GM19238 (cell line): ENCODE measurements at regions not wholly inside any gene's neighbourhood (a gene's known extent, or its start where the extent isn't known, plus 50 kb on each side); places are given as distances from the start of the nearest gene placed in this dataset.

ENCODE experiments used
- DNase-seq: peaks from one replicate; pipeline ENCODE4 v3.0.0; 2011; ENCODE audit warnings: low spot score; ENCODE audit not compliant: insufficient read length

DNA sequence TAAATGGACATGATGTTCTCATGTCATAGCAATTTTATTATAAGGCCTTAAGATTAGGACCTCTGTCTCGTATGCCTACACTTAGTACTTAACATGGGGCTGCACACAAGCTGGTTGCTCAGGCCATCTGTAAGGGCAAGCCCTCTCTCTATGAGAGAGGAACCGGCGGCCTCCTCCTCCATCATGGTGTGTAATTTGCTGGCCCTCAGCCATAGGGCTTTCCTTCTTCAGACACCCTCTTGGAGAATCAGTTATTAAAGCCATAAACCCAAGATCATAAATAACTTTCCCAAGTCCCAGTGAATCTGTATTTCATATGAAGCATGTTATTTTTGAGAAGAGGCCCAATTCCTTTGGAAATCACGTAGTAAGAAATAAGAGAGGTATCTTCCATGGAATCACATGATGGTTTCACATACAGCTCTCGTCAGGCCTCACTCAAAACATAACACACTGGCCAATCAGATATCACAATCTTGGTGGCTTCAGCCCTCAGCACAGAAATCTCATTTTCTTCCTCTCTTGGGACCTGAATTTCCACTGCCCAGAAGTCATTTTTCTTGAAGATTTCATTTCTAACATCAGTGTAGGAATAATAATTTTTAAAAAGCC is 92.6 kb downstream of the RDH14 start:
- DNase-seq, result no peak

DNA sequence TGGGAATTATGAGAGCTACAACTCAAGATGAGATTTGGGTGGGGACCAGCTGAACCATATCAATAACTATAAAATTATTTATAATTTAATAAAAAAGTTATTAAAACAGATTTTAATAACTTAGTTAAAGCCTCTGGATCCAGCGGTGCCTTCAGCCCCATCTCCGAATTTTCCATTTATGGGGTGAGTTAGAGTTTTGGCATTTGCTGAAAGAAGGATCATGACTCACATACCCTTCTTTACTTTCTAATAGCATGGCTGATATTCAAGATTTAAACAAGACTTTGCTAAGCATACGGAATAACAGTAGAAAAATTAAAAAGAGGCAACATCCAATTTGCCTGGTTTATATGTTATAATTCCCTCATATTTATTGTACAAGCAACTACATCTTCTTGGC is 94.5 kb downstream of the RDH14 start:
- no peak for DNase-seq

GRCh38 chr2:18464913-18465312 is 95.5 kb downstream of the RDH14 start:
- DNase-seq, result no peak

GRCh38 chr2:18456026-18456425 is 104.4 kb downstream of the RDH14 start:
- DNase-seq, result no peak

DNA sequence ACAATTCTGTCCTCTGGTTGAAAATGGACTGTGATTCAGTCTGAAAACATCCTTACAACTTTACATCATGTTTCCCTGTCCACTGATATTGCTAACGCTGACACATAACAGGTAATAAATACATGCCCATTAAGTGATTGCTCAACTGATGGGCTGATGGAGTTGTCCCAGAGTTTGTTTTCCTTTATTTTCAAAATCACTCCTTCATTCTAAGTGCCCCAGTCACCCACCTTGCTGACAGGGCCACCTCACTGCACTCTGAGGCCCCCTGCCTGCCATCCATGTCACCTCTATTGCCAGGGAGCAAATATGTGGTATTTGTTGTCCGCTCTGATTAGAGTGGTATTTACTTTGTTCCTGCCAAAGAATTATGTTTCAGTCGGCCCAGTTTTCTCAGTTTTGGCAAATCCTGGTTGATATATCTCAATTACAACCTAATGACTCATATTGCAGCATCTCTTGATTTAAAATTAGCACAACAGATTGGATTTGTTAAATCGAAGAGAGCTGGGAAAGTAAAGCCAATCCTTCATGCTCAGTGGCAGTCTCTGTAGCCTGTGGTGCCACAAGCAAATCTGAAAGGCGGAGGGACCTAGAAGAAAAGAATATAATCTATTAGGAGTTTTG is 105.1 kb downstream of the RDH14 start:
- DNase-seq, result no peak

DNA sequence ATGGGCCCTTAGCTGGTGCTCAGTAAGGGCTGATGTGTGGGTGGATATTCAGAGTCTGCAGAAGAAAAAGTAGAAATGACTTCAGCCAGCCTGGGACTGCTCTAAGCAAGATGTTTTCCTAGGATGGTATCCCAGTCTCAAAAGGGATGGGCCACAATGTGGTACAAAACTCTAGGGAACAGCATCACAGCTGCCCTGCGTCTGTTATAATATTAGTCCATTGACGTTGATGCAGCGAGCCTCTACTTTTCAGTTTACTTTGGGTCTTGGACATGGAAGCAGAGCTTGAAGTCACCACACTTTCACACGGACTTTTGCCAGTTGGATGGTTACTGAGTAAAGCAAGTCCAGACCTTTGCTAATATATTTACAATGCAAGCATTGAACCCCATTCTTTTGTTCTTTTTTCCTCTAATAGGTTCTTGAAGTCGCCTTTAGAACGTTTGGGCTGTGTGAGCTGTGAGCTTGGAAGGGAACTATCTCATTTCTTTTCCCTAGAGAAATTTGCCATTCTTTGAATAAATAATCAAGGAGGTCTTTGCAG is 105.7 kb downstream of the RDH14 start:
- DNase-seq, result no peak

DNA sequence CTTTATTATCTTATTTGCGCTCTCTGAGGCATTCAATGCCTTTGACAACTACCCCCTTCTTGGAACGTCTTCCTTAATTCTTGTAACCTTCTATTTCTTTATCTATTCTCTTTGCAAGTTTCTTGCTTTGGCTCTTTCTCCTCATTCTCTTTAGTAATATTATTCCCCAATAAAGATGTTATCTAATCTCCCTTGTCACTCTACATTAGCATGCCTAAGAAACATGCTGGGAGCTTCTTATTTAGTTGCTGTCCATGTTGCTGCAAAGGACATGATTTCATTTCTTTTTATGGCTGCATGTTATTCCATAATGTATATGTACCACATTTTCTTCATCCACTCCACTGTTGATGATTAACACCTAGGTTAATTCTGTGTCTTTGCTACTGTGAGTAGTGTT is 113.7 kb downstream of the RDH14 start:
- DNase-seq, result no peak

GRCh38 chr2:18445433-18446320 is 114.8 kb downstream of the RDH14 start:
- DNase-seq, result no peak

DNA sequence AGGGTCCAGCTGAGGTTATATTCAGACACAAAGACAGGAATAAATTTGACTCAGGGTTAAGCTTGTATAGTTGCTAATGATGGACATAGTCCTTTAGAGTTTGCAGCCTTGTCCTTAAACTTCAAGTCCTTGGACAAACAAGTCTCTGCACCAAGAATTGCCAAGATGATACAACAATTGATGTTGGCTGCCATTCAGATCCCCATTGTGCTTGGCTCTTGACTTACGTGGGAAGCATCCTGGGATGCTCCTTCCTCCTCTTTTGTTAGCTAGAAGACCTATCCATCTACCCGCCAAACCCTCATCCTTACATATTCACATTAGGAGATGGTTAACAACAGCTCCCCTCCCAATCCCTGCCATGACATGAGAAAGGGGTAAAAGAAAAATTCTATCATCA is 115.6 kb downstream of the RDH14 start:
- no peak for DNase-seq

- no peak for DNase-seq
Observed at GRCh38 chr2:18441583-18441982, 118.9 kb downstream of the RDH14 start.

DNA sequence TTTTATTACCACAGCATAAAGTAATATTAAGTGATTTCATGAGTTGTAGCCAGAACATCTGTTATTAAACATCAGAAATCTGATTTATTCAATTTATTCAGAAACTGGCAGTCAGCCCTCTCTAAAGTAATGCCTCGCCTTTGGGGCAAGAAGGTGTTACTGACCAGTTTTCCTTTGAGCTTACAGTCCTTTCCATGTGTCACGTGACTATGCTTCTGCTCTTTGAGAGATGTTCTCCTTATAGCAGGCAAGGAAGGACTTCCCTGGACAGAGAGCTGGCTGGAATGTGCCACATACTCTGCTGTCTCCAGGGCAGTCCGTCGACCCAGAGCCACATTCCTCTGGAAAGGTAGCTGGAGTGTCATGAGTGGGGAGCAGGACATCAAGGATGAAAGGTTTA is 119.7 kb downstream of the RDH14 start:
- DNase-seq, result no peak

DNA sequence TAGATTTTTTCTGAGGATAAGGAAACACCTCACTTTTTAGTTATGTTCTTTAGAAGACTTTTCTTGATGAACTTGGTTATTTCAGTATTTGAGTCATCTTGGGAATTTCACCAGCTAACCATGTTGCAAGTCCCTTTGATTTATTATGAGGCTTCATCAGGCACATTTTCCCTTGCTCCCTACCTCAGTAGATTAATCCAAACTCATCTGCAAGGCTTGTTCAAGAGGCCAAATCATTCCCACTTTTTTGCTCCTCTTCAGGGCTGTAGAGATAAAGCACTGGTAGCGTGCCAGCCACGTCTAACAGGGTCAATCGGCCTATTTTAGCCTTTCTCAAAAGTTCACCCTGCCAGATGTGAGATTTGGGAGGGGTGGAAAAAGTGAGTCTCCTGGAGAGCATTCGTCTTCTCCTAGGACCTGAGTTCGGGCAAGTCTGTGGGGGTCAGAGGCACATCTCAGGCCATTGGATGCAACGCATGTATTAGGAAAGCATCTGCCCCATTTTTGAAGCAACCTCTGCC is 120.3 kb downstream of the RDH14 start:
- no peak for DNase-seq

DNA sequence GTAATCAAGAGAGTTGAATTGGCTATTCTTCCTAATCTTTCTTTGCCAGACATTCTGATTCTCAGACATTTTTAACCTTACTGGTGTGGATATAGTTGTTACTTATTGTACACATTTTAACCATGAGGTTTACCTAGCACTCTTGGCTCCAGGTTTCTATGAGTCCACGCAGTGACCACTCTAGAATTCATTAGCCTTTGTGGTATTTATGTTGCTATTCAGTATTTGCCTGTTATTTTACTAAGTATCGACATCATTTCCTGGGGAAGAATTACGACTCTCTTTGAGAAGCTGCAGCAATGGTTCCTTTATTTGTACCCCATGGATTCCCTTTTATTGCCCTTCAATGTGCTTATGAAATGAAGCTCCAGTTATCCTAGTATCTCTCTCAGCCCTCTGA is 120.7 kb downstream of the RDH14 start:
- DNase-seq, result no peak

DNA sequence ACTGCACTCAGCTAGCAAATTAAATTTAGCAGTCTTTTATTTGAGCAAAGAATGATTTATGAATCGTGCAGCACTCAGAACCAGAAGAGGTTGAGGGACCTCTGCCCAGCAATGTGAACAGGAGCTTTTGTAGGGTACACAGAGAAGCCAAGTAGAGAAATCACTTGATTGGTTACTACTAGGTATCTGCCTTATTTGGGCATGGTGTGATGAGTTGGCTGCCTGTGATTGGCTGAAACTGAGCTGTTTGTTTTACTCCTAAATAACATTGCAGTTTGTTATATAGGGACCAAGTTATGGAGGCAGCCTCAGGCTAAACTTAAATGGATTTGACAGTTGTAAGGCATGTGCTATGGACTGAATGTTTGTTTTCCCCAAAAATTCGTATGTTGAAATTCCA is 122.5 kb downstream of the RDH14 start:
- DNase-seq, result no peak

DNA sequence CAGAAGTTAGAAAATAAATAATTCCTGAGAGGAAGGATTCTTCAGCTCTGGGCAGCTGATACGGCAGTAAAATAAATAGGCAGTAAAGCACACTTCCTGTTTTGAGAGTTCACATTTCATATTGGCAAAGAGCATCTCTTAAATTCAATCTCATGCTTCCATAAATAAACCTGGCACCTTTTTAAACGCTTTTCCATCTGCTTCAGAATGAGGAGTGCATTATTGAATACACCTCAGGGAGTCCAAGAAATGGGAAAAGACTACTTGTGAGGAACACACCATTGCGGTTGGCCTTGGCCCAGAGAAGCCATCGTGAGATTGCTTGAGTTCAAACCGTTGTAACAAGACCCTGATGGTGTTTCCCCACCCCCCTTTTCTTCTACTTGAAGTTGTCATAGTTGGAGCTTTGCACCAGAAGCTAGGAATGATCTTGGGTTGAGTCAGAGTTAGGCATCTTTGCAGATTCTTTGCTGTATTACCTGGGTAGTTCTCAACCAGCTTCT is 123.9 kb downstream of the RDH14 start:
- DNase-seq, result no peak

- DNase-seq, result no peak
Observed at GRCh38 chr2:18435426-18436037, 124.9 kb downstream of the RDH14 start.

GRCh38 chr2:18433872-18434271 is 126.6 kb downstream of the RDH14 start:
- no peak for DNase-seq

DNA sequence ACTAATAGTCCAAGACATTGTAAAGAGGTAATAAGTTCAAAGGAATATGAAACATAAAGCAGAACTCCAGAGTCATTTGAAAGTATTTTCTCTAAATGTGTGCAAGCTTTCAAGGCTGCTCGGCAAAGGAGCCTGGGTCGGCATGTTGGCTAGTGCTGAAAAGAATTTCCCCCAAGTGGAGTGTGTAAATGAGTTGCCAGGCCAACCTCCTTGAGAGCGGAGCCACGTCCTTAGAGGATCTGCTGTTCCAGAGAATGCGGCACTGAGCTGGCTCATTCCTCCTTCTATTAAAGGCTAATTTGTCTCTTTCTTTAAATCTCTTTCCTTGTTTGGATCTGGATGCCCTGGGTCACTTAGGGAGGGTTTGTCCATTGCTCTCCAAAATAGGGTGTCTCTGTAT is 127.5 kb downstream of the RDH14 start:
- no peak for DNase-seq

DNA sequence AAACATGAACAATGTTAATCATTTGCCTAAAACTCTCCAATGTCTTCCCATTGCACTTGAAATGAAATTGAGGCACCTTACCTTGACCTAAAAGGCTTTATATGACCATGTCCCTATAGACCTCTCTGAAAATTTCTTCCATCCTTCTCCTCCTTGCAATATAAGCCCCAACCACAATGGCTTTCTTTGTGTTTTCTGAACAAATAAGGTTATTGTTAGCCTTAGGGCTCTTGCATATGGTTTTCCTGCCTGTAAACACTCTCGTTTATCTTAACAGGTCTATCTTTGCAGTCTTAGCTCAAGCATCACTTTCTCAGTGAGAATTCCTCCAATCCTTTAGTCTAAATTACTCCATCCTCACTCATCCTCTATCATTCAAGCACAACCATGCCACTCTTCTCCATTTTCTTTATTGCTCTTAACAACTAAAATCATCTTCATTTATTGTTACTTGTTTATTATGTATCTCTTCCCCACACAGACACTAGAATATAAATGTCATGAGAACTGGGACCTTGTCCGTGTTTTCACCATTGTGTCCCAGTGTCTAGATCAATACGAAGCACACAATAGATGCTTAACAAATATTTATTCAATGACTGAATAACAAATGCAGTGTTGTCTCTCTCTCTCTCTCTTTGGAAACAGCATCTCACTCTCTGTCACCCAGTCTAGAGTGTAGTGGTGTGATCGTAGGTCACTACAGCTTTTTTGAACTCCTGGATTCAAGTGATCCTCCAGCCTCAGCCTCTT is 129.3 kb downstream of the RDH14 start:
- no peak for DNase-seq

DNA sequence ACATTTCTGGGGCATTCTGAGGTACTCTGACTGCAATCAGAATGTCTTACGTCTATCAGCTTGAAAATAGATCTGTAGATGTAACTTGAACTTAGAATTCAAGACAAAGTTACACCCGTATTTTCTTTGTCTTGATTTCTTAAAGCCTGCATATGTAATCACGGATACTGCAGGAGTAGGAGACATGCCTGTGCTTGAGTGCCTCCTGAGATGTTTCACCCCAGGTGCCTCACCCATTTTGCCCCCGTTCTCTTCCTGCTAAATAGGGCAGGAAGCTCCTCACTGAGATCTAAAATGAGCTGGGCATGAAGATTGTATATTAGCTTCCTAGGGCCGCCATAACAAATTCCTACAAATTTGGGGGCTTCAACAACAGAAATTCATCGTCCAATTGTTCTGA is 131.9 kb downstream of the RDH14 start:
- DNase-seq, result no peak

DNA sequence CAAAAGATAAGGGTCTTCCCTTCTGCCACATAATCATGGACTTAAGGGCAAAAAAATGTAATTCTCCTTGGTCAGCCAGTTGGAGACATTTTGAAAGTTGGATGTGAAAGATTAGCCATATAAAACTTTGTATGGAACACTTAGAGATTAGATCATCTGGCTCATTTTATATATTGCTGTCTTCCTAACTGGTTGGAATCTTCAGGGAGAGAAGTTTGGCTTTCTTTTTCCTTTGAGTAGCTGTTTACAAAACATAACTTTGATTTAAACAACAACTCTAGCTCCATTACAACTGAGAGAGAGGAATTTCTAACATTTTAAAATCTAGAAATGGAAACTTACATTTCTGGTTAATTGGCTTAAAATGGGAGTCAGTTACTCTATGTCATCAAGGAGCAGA is 132.7 kb downstream of the RDH14 start:
- no peak for DNase-seq
